NCI-H526 treated with DMSO at 0.1 percent for 48 hours (cell line): ENCODE measurements at regions not wholly inside any gene's neighbourhood (a gene's known extent, or its start where the extent isn't known, plus 50 kb on each side); places are given as distances from the start of the nearest gene placed in this dataset.
A peak's percentile ranks its signal among the peaks of the same experiment; 100 is the strongest.
"Not testable (repeated sequence)": the region's sequence is repeated elsewhere in the genome, so short reads cannot be mapped to it uniquely, and the experiment has no call there.

Experiments
- DNase-seq: peaks from one replicate; lab custom pipeline; 2025; lab: John Stamatoyannopoulos, UW

DNA sequence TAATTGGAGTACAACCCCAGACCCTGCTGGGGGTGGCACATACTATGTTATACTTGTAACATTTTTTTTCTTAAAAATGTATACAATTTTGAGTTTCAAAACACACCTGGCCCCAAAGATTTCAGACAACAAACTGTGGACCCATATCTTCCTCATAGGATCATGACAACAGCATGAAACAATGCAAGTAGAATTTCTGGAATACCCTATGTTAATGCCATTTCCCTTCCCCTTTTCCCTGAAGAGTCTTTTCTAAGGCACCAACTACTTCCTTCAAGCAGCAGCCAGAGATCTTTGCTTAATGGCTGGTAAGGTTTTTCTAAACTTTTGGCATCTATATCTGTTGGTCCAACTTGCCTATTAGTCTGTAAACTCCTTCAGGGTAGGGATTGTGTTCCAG, 99.9 kb upstream of the SERBP1 start:
- DNase-seq: no peak

- DNase-seq: peak; percentile 57
These were observed 102.4 kb upstream of the SERBP1 start for GRCh38 chr1:67532452-67533216.

- DNase-seq: no peak
These were observed 104.4 kb upstream of the SERBP1 start for GRCh38 chr1:67534627-67535065.

GRCh38 chr1:67535474-67535873, 105.3 kb upstream of the SERBP1 start:
- no peak for DNase-seq

GRCh38 chr1:67536957-67537666, 106.9 kb upstream of the SERBP1 start:
- no peak for DNase-seq

DNA sequence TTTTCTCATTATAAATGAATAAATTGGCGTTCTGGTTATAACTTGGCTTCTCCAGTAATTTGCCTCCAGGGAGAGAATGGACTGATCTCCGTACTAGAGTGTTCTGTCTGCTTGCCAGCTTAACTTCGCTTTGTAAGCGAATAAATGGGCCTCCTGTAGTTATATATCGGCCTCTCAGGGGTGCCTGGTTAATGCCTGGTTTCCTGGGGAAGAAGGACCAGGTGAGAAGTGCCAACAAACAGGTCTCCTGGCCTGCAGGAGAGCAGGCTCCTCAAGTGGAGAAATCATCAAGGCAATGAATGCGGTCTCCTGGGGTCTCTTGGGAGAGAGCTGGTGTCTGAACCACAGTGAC, 107.4 kb upstream of the SERBP1 start:
- no peak for DNase-seq

DNA sequence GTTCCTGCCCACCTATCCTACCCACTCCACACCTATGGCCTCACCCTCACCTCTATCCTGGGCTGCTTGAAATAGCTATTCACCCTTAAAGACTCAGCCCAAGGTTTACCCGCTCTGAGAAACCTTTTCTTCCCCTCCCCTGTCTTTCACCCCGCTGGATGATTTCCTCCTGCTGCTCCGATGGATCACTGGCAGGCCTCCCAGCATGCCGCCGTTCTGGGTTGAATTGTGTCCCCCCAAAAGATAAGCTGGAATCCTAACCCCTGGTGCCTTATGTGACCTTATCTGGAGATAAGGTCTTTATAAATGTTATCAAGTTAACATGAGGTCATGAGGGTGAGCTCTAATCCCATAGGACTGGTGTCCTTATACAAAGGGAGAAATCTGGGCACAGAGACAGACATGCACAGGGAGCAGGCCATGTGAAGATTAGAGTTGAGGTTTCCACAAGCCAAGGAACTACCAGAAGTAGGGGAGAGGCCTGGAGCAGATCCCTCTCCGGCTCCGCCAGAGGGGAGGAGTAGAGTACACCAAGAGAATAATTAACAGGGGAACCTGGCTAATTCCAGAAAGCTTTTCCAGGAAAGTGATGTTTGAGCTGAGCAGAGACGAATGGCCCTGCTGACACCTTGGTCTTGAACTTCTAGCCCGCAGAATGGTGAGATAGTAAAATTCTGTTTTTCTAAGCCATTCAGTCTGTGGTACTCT, 110.0 kb upstream of the SERBP1 start:
- DNase-seq: no peak

DNA sequence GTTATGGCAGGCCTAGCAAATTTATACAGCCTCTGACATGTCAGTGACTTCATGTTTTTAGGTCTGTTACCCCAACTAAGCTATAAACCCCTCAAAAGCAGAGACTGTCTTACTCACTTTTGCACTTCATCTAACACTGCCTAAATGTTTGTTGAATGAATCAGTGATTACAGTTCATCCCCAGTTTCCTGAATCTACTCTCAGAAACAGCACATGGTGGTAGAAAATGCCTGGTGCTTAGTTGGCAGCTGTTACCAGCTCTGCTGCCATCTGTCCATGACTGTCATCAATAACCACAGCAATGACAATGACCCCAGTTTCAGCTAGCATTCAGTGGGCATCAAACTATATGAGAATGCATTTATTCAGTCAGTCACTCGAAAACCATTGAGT, 110.5 kb upstream of the SERBP1 start:
- DNase-seq: no peak

GRCh38 chr1:67542747-67543146, 112.5 kb upstream of the SERBP1 start:
- DNase-seq: no peak

DNA sequence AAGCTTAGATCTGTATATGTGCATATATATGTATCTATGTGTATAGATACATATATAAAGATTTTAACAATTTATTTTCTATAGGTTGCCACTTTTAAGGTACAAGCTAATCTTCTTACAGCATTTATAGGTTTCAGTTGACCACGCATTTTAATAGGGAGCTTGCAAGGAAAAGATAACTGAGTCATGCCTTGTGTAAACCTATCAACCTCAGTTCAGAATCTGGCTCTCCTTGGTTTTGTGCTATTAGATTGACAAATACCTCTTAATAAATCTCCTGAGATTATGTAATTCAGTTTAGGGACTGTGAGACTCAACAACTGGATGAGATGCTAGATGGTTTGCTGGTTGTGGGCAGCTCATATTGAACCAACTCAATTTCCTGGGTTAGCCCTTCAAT, 114.7 kb upstream of the SERBP1 start:
- no peak for DNase-seq

DNA sequence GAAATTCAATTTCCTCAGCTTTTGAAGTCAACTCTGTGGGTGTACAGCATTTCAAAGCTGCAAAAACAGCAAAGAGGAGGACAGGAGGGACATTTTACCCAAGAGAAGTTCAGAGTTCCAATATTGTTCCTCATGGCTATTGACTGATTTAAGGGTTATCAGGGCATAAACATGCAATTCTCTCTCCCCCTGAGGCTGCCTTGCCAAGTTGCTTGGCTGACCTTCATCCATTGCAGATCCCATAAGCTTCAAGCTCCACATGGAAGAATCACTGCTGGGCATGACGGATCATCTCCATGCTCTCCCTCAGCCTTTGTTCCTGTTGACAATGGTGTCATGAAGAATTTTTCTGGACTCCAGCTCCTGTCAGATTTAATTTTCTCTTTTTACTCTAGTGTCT, 115.2 kb upstream of the SERBP1 start:
- DNase-seq: no peak

DNA sequence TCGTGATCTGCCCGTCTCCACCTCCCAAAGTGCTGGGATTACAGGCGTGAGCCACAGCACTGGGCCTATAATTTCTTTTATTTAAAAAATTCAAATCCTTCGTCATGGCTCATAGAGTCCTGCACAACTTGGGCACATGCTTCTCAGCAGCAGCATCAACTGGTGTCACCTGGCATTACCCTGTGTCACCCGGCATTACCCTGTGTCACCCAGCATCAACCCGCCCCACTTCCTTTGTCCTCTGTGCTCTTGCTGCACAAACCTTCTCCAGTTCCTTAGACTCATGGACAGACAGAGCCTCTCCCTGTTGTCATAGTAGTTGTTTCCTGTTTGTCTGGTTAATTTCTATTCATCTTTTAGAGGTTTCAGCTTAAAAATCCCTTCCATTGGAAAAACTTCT, 121.2 kb upstream of the SERBP1 start:
- no peak for DNase-seq

DNA sequence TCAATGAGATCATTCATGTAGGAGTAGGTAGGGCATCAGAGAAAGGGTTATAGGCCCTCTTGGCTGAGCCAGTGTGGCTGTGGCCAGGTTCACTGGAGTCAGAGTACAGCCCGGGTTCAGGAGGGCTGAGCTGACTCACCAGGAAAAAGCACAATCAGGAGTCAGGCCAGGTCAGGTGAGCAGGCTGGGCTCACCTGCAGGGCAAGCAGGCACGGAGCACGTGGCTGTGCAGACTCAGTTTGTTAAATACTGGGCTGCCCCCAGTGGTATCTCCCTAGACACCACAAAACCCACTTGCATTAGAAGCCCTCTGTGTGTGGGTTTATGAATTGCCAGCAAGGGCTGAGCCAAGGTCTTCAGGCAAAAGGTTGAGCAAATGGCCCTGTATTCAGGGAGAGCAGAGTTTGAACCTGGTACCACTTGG, 122.1 kb upstream of the SERBP1 start:
- DNase-seq: no peak

DNA sequence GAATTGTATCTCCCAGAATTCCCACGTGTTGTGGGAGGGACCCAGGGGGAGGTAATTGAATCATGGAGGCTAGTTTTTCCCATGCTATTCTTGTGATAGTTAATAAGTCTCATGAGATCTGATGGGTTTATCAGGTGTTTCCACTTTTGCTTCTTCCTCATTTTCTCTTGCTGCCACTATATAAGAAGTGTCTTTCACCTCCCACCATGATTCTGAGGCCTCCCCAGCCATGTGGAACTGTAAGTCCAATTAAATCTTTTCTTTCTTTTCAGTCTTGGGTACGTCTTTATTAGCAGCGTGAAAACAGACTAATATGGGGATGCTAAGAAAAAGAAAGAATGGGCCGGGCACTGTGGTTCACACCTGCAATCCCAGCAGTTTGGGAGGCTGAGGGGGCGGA, 124.0 kb upstream of the SERBP1 start:
- DNase-seq: not testable (repeated sequence)

- DNase-seq: no peak
These were observed 125.5 kb upstream of the SERBP1 start for GRCh38 chr1:67555461-67556296.

GRCh38 chr1:67556297-67556900, 126.2 kb upstream of the SERBP1 start:
- no peak for DNase-seq

- no peak for DNase-seq
These were observed 127.1 kb upstream of the GADD45A start for GRCh38 chr1:67557696-67558448.

DNA sequence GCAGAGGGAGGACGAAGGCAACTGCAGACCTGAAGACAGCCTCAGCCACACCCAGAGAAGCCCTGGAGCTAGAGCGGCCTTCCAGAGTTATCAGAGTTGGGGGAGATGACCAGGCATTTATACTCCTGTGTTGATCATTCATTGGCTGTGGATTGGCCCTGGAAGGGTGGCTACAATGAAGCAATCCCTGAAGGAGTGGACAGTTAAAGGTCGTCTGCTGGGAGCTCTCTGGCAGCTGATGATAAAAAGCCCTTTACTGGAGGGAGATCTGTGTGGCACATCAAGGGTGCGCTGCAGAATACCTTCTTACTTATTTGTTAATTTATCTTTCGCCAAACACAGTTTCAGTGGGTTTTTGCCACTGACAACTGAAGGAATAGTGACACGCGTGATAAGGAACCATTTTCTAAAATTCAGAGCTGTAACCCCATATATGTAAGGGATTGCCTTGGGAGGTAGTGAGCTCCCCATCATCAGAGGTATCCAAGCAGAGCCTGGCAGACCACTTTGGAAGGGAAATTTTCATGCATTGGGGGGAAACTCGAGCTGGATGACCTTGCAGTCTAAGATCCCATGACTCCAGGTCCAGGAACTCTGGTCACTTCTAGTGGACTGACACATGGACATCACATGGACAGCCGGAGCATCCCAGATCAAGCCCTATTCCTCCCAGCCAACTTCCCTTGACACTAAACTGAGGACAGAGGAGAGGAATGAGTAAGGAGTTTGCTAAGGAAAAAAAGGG, 126.4 kb upstream of the GADD45A start:
- DNase-seq: no peak

DNA sequence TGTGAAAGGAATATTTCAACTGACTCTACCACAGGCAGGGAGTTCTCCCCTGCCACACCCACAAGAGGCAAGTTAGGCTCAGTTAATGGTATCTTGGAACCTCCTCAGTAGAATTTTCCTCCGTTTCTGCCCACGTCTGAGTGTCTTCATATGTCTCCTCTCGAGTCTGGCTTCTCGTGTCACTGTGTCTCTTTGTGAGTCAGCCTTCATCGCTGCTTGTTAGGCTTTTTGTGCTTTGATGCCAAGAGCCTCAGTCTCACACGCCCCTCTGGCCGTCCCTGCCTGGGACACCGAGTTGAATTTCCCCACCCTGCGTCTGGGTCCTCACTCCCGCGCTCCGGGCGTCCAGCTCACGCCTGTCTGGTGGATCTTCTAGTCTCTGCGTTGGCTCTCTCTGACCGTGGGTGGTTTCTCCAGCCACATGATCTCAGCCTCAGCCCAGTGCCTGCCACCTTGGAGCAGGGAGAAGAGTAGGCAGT, 125.7 kb upstream of the GADD45A start:
- DNase-seq: no peak
